Panc1 (cell line): ENCODE measurements at regions not wholly inside any gene's neighbourhood (a gene's known extent, or its start where the extent isn't known, plus 50 kb on each side); places are given as distances from the start of the nearest gene placed in this dataset.

Experiments
- POLR2AphosphoS5 ChIP-seq: IDR thresholded peaks from 2 replicates; pipeline ENCODE4 v1.6.1; 2012; ENCODE audit warnings: mild to moderate bottlenecking, low read depth, low read length, moderate library complexity
- TF ChIP-seq, protein P1 (sequence below): fragments of 450-650 bp; IDR thresholded peaks from 2 replicates; pipeline ENCODE4 v1.5.1; 2017; ENCODE audit warnings: mild to moderate bottlenecking

DNA sequence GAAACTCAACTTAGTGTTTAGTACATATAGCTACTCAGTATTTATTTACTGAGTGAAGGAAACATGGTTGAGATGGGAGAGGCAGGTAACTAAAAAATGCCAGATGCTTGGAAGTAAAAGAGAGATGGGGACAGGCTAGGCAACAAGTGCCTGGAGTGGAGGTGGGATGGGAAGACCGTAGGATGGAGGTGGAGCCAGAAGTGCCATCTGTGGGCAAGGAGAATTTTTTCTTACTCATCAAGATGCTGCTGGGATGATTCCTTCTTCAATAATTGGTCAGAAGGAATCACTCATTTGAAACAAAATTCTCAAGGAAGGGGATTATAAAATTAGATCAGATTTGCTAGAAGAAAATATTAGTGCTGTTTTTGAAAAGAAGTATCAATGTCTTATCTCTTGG lies 72.9 kb downstream of the IFI44 start:
- TF ChIP-seq, protein P1, sequence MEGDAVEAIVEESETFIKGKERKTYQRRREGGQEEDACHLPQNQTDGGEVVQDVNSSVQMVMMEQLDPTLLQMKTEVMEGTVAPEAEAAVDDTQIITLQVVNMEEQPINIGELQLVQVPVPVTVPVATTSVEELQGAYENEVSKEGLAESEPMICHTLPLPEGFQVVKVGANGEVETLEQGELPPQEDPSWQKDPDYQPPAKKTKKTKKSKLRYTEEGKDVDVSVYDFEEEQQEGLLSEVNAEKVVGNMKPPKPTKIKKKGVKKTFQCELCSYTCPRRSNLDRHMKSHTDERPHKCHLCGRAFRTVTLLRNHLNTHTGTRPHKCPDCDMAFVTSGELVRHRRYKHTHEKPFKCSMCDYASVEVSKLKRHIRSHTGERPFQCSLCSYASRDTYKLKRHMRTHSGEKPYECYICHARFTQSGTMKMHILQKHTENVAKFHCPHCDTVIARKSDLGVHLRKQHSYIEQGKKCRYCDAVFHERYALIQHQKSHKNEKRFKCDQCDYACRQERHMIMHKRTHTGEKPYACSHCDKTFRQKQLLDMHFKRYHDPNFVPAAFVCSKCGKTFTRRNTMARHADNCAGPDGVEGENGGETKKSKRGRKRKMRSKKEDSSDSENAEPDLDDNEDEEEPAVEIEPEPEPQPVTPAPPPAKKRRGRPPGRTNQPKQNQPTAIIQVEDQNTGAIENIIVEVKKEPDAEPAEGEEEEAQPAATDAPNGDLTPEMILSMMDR = no peak
- no peak for TF ChIP-seq POLR2AphosphoS5
